GM18507 (cell line): ENCODE measurements at regions not wholly inside any gene's neighbourhood (a gene's known extent, or its start where the extent isn't known, plus 50 kb on each side); places are given as distances from the start of the nearest gene placed in this dataset.

Source experiments
- DNase-seq: peaks from one replicate; pipeline ENCODE4 v3.0.0; 2011; ENCODE audit warnings: low read depth; ENCODE audit not compliant: insufficient read length; ENCODE audit errors: extremely low spot score
- FAIRE-seq: peaks from 2 replicates; lab custom pipeline; 2011; peaks lifted over from hg19 to GRCh38; lab: Jason Lieb, UNC

GRCh38 chr3:162034368-162034767 is 537.8 kb downstream of the OTOL1 start:
- FAIRE-seq: no peak
- DNase-seq: no peak

- no peak for DNase-seq
- no peak for FAIRE-seq
Measured at GRCh38 chr3:162041622-162042021, 545.0 kb downstream of the OTOL1 start.

GRCh38 chr3:162052636-162053035 is 556.0 kb downstream of the OTOL1 start:
- DNase-seq (no peak), FAIRE-seq (no peak)

GRCh38 chr3:162072656-162073164 is 576.1 kb downstream of the OTOL1 start:
- FAIRE-seq (no peak), DNase-seq (no peak)

- DNase-seq (no peak), FAIRE-seq (no peak)
Measured at GRCh38 chr3:162073422-162073975, 576.9 kb downstream of the OTOL1 start.

GRCh38 chr3:162077108-162077507 is 580.5 kb downstream of the OTOL1 start:
- no peak for FAIRE-seq
- DNase-seq: no peak

- FAIRE-seq: no peak
- no peak for DNase-seq
Measured at GRCh38 chr3:162082516-162082915, 585.9 kb downstream of the OTOL1 start.

- DNase-seq: no peak
- FAIRE-seq: no peak
Measured at GRCh38 chr3:162087361-162087760, 590.8 kb downstream of the OTOL1 start.

- no peak for FAIRE-seq
Measured at GRCh38 chr3:162092751-162093150, 596.1 kb downstream of the OTOL1 start.

GRCh38 chr3:162094301-162094700 is 597.7 kb downstream of the OTOL1 start:
- DNase-seq: no peak
- no peak for FAIRE-seq

More at GRCh38 chr3:162092751-162093150, 596.1 kb downstream of the OTOL1 start:
- DNase-seq: no peak

- FAIRE-seq (no peak), DNase-seq (no peak)
Measured at GRCh38 chr3:162096874-162097273, 600.3 kb downstream of the OTOL1 start.

- no peak for FAIRE-seq
- DNase-seq: no peak
Measured at GRCh38 chr3:162103808-162104207, 607.2 kb downstream of the OTOL1 start.

GRCh38 chr3:162111861-162112260 is 615.3 kb downstream of the OTOL1 start:
- FAIRE-seq (no peak), DNase-seq (no peak)

GRCh38 chr3:162112719-162113118 is 616.1 kb downstream of the OTOL1 start:
- DNase-seq: no peak
- no peak for FAIRE-seq

GRCh38 chr3:162117961-162118360 is 621.4 kb downstream of the OTOL1 start:
- no peak for FAIRE-seq
- no peak for DNase-seq

- no peak for DNase-seq
- FAIRE-seq: no peak
Measured at GRCh38 chr3:162119651-162120050, 623.0 kb downstream of the OTOL1 start.

- no peak for FAIRE-seq
- DNase-seq: no peak
Measured at GRCh38 chr3:162122405-162122804, 625.8 kb downstream of the OTOL1 start.

- no peak for FAIRE-seq
- no peak for DNase-seq
Measured at GRCh38 chr3:162125790-162126189, 629.2 kb downstream of the OTOL1 start.

- no peak for DNase-seq
- FAIRE-seq: no peak
Measured at GRCh38 chr3:162130582-162130981, 634.0 kb downstream of the OTOL1 start.

- DNase-seq (no peak), FAIRE-seq (no peak)
Measured at GRCh38 chr3:162132981-162133380, 636.4 kb downstream of the OTOL1 start.

- no peak for DNase-seq
Measured at GRCh38 chr3:162134571-162134970, 638.0 kb downstream of the OTOL1 start.

GRCh38 chr3:162136136-162136535 is 639.5 kb downstream of the OTOL1 start:
- no peak for DNase-seq
- FAIRE-seq: no peak

More at GRCh38 chr3:162134571-162134970, 638.0 kb downstream of the OTOL1 start:
- FAIRE-seq: no peak
